ENCODE measurements at regions not wholly inside any gene's neighbourhood (a gene's known extent, or its start where the extent isn't known, plus 50 kb on each side); places are given as distances from the start of the nearest gene placed in this dataset.

- DNase-seq (ENCODE audit: low read depth in 1 of 2, low spot score in 1 of 2): no peak
- POLR2A ChIA-PET: no interaction called here
- Histone ChIP-seq H3K9me3 (no peaks in the 10 kb centered on the region), H3K4me2 (no peak overlapping the region), H3K27ac (no peak overlapping the region), H3K4me1 (no peaks in the 10 kb centered on the region), H3K4me3 (no peak overlapping the region)
- WGBS (ENCODE audit: missing lambda C conversion rate): 15% methylated on average over 2 of the region's 2 CpGs
- ATAC-seq: no peak
- no peak for TF ChIP-seq ZNF302 (CRISPR knock-in tag; IDR thresholded peaks at IDR 0.05)
- no peak for TF ChIP-seq ZSCAN20 (CRISPR knock-in tag; IDR thresholded peaks at IDR 0.05)
- no peak for TF ChIP-seq JUNB (IDR thresholded peaks at IDR 0.05)
- TF ChIP-seq HOXA7 (CRISPR knock-in tag; IDR thresholded peaks at IDR 0.05): no peak
- CTCF ChIA-PET: no interaction called here
- FAIRE-seq: no peak
Measured at GRCh38 chr13:88643233-88643632, 972.1 kb downstream of the SLITRK5 start.

GRCh38 chr13:88648598-88649373 lies 977.6 kb downstream of the SLITRK5 start:
- TF ChIP-seq HOXB13 (CRISPR knock-in tag; IDR thresholded peaks at IDR 0.05; ENCODE audit: low read depth): no peak
- no peak for TF ChIP-seq BHLHE40 (IDR thresholded peaks at IDR 0.05; ENCODE audit: low read depth, low read length)
- no peak for TF ChIP-seq BCL3 (IDR thresholded peaks at IDR 0.05)
- no peak for TF ChIP-seq JUNB (IDR thresholded peaks at IDR 0.05)
- no peak for TF ChIP-seq POLR2A (IDR thresholded peaks at IDR 0.05; ENCODE audit: low read length)
- no peak for TF ChIP-seq HDAC2 (IDR thresholded peaks at IDR 0.05)
- FAIRE-seq (no peak), DNase-seq (ENCODE audit: low read depth in 1 of 2, low spot score in 1 of 2) (no peak), ATAC-seq (no peak)
- CTCF ChIA-PET: no interaction called here
- no peak overlapping the region for H3K27ac ChIP-seq
- no peak overlapping the region for H3K4me2 ChIP-seq
- no peaks in the 10 kb centered on the region for H3K9me3 ChIP-seq
- POLR2A ChIA-PET: no interaction called here
- WGBS (ENCODE audit: missing lambda C conversion rate): 63% methylated on average over 2 of the region's 2 CpGs
- no peak overlapping the region for H3K4me3 ChIP-seq
- no peaks in the 10 kb centered on the region for H3K4me1 ChIP-seq

- Histone ChIP-seq H3K9me3 (no peaks in the 10 kb centered on the region), H3K27ac (no peak overlapping the region), H3K4me3 (no peak overlapping the region), H3K4me2 (no peak overlapping the region), H3K4me1 (no peaks in the 10 kb centered on the region)
- ATAC-seq (no peak), FAIRE-seq (no peak), DNase-seq (ENCODE audit: low read depth in 1 of 2, low spot score in 1 of 2) (no peak)
- WGBS (ENCODE audit: missing lambda C conversion rate): 28% methylated on average over 4 of the region's 4 CpGs
- POLR2A ChIA-PET: no interaction called here
- no peak for TF ChIP-seq CEBPB (IDR thresholded peaks at IDR 0.05)
- no peak for TF ChIP-seq GATA3 (IDR thresholded peaks at IDR 0.05; ENCODE audit: borderline replicate concordance)
- no peak for TF ChIP-seq ZC3H11A (IDR thresholded peaks at IDR 0.05)
- TF ChIP-seq CHD4 (IDR thresholded peaks at IDR 0.05; ENCODE audit: borderline replicate concordance): no peak
- no peak for TF ChIP-seq FOSB (CRISPR knock-in tag; IDR thresholded peaks at IDR 0.05)
- no peak for TF ChIP-seq ELK1 (IDR thresholded peaks at IDR 0.05; ENCODE audit: low read depth, low read length)
- TF ChIP-seq ATOH8 (CRISPR knock-in tag; IDR thresholded peaks at IDR 0.05; ENCODE audit: low read depth): no peak
- TF ChIP-seq MAZ (IDR thresholded peaks at IDR 0.05; ENCODE audit: borderline replicate concordance, low read depth, low read length): no peak
- TF ChIP-seq HMGXB4 (CRISPR knock-in tag; IDR thresholded peaks at IDR 0.05; ENCODE audit: borderline replicate concordance): no peak
- TF ChIP-seq KDM5A (IDR thresholded peaks at IDR 0.05): no peak
- TF ChIP-seq ZFP36 (IDR thresholded peaks at IDR 0.05; ENCODE audit: borderline replicate concordance, partially characterized antibody): no peak
- no peak for TF ChIP-seq RARB (CRISPR knock-in tag; IDR thresholded peaks at IDR 0.05)
- TF ChIP-seq SMC3 (IDR thresholded peaks at IDR 0.05): no peak
- TF ChIP-seq BCL3 (IDR thresholded peaks at IDR 0.05): no peak
- TF ChIP-seq CTCF (IDR thresholded peaks at IDR 0.05): no peak
- no peak for TF ChIP-seq HOXA7 (CRISPR knock-in tag; IDR thresholded peaks at IDR 0.05)
- no peak for TF ChIP-seq CBX8 (IDR thresholded peaks at IDR 0.05)
- CTCF ChIA-PET: no interaction called here
Measured at GRCh38 chr13:88649855-88650254, 978.7 kb downstream of the SLITRK5 start.
